AG04450 (cell line): ENCODE measurements at regions not wholly inside any gene's neighbourhood (a gene's known extent, or its start where the extent isn't known, plus 50 kb on each side); places are given as distances from the start of the nearest gene placed in this dataset.

Experiments used
- CTCF ChIA-PET: fragments of 300-600, 350-600 bp; formaldehyde crosslinking; extraction: SDS; loops from one replicate; lab custom pipeline; 2022; ENCODE audit warnings: antibody characterized with exemption, inconsistent platforms; lab: Charles Lee
- POLR2A ChIA-PET: fragments of 350-600 bp; formaldehyde crosslinking; extraction: SDS; loops from one replicate; lab custom pipeline; 2021; ENCODE audit warnings: antibody characterized with exemption, inconsistent platforms; lab: Yijun Ruan, JAX
- DNase-seq: peaks from one replicate; pipeline ENCODE4 v3.0.0-alpha.2; 2011; ENCODE audit warnings: low read depth, low spot score
- H3K27ac ChIP-seq: one replicate; pipeline ENCODE4 v1.5.1; 2012; ENCODE audit warnings: low read depth, low read length, control low read depth
- H3K27me3 ChIP-seq: one replicate; pipeline ENCODE4 v1.6.0; 2012; ENCODE audit warnings: low read length; ENCODE audit not compliant: control insufficient read depth, insufficient read depth
- H3K4me3 ChIP-seq: 2 replicates; pipeline ENCODE4 v1.5.1; 2011; ENCODE audit warnings: mild to moderate bottlenecking, low read depth, low read length, control low read depth
- H3K9me3 ChIP-seq: 2 replicates; pipeline ENCODE4 v1.5.1; 2012; ENCODE audit warnings: low read length; ENCODE audit not compliant: control insufficient read depth, insufficient read depth
- CTCF ChIP-seq: IDR thresholded peaks from 2 replicates; pipeline ENCODE4 v1.5.1; 2011; ENCODE audit warnings: low read depth, low read length, control low read depth, inconsistent platforms

GRCh38 chr3:192068464-192069254 is 607.7 kb downstream of the PYDC2 start:
- no peak for DNase-seq
- no peaks in the 10 kb centered on the region for H3K27me3 ChIP-seq
- no peak overlapping the region for H3K4me3 ChIP-seq
- peaks cover under 1% of the 10 kb centered on the region for H3K9me3 ChIP-seq
- H3K27ac ChIP-seq: no peak overlapping the region
- CTCF ChIA-PET: no interaction called here
- POLR2A ChIA-PET: no interaction called here
- no peak for TF ChIP-seq CTCF

GRCh38 chr3:192077795-192078497 is 617.0 kb downstream of the PYDC2 start:
- ChIA-PET POLR2A (no interaction called here), CTCF (no interaction called here)
- no peaks in the 10 kb centered on the region for H3K27me3 ChIP-seq
- TF ChIP-seq CTCF: no peak
- H3K27ac ChIP-seq: no peak overlapping the region
- H3K4me3 ChIP-seq: no peak overlapping the region
- no peak for DNase-seq
- H3K9me3 ChIP-seq: peaks cover 8% of the 10 kb centered on the region; the same call in 1 of the 2 replicates

- peaks cover 10% of the 10 kb centered on the region; the same call in 1 of the 2 replicates for H3K9me3 ChIP-seq
- H3K4me3 ChIP-seq: no peak overlapping the region
- no peak for DNase-seq
- TF ChIP-seq CTCF: no peak
- CTCF ChIA-PET: no interaction called here
- no peaks in the 10 kb centered on the region for H3K27me3 ChIP-seq
- POLR2A ChIA-PET: no interaction called here
- H3K27ac ChIP-seq: no peak overlapping the region
These were observed 618.1 kb downstream of the PYDC2 start for GRCh38 chr3:192079098-192079497.

GRCh38 chr3:192080336-192080735 is 619.4 kb downstream of the PYDC2 start:
- no peak for DNase-seq
- H3K27me3 ChIP-seq: no peaks in the 10 kb centered on the region
- CTCF ChIA-PET: no interaction called here
- no peak overlapping the region for H3K27ac ChIP-seq
- no peak overlapping the region for H3K4me3 ChIP-seq
- peaks cover 10% of the 10 kb centered on the region for H3K9me3 ChIP-seq
- POLR2A ChIA-PET: no interaction called here
- TF ChIP-seq CTCF: no peak
